ENCODE measurements at regions not wholly inside any gene's neighbourhood (a gene's known extent, or its start where the extent isn't known, plus 50 kb on each side); places are given as distances from the start of the nearest gene placed in this dataset.

DNA sequence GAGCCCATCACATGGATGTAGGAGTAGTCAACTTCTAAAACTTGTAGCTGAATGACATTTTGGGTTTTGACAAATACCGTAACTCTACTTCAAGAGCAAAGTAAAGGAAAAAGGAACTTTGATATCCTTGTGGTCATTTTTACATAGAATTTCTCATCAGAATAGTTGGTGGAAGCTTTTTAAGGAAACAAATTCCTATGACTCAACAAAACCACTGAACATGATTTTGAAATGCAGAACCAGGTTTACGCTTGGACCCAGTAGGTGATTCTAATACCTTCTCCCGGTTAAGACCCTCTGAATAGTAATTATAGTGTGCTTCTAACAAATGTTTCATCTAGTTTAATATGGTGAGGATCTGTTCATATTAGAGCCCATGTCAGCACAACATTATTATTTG is 307.8 kb downstream of the GPR37 start:
- TF ChIP-seq CTCF (IDR thresholded peaks at IDR 0.05) (no peak), POLR2A (IDR thresholded peaks at IDR 0.05) (no peak)

Data from sigmoid colon (tissue), 3 donors.